ENCODE measurements at regions not wholly inside any gene's neighbourhood (a gene's known extent, or its start where the extent isn't known, plus 50 kb on each side); places are given as distances from the start of the nearest gene placed in this dataset.
A peak's percentile ranks its signal among the peaks of the same experiment; 100 is the strongest.
"Not testable (repeated sequence)": the region's sequence is repeated elsewhere in the genome, so short reads cannot be mapped to it uniquely, and the experiment has no call there.

DNA sequence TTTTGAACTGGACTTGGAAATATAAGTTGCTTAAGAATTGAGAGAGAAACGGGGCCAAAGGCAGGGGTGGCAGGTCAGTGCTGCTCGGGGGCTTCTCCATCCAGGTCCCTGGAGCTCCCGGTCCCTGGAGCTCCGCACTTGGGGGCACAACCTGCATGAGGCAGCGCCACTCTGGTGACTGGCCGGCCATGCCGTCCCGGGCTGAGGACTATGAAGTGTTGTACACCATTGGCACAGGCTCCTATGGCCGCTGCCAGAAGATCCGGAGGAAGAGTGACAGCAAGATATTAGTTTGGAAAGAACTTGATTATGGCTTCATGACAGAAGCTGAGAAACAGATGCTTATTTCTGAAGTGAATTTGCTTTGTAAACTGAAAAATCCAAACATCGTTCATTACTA is 76.9 kb upstream of the POTEG start:
- not testable (repeated sequence) for ATAC-seq, DNase-seq

DNA sequence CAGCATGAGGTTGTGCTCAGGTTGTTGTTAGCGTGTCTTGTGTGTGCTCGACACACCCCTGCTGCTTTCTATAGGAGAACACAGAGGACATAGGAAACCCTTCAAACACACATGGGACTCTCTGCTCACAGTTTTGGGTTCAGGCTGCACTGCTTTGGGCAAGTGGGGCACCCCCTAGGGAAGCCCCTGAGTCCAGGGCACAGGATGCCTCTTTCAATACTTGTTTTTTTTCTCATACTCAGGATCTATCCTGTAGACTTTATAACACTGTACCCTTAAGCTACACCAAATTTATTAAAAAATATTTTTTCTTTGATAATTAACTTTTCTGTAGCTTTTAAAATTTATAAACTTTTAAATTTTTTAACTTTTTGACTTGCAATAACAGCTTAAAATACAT is 55.3 kb upstream of the POTEG start:
- DNase-seq; intact Hi-C loops (cut with DNase I); ATAC-seq: not testable (repeated sequence)

More for the DNA sequence above, 76.9 kb upstream of the POTEG start:
- intact Hi-C loops (cut with DNase I): not testable (repeated sequence)

DNA sequence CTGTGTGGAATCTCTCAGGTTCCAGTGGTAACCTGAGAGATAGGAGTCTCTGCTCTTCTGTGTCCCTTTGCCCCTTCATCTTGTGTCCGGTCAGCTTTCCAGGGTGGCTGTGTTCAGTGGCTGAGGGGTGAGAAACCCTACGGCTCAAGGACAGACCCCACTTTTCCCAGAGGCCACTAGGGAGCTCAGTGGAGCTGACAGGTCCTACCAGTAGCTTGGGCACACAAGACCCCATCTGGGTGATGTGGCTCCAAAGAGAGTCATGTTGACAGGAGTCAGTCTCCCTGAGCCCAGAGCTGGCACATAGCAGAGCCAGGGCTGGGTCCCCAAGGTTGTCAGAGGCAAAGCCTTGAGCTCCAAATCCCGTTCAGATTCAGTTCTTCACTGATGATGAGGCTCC is 54.3 kb upstream of the POTEG start:
- intact Hi-C loops (cut with DNase I); ATAC-seq; DNase-seq: not testable (repeated sequence)

DNA sequence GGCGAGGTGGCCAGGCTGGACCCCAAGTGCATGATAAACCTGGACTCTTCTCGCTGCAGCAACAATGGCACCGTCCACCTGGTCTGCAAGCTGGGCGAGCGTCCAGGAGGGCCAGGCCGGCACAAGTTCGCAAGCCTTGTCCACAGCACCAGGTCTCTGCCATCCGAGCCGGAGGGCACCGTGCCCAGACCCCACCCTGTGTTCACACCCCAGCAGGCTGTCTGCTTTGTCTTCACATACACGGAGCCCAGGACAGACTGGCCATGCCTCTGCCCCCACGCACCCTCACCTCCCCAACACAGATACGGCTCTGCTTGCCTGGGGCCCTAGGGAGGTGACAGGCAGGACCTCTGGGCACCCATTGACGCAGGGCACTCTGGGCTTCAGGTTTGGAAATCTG is 53.5 kb upstream of the POTEG start:
- peak in 1 of 2 donors; percentile 20 for ATAC-seq
- DNase-seq; intact Hi-C loops (cut with DNase I): not testable (repeated sequence)

DNA sequence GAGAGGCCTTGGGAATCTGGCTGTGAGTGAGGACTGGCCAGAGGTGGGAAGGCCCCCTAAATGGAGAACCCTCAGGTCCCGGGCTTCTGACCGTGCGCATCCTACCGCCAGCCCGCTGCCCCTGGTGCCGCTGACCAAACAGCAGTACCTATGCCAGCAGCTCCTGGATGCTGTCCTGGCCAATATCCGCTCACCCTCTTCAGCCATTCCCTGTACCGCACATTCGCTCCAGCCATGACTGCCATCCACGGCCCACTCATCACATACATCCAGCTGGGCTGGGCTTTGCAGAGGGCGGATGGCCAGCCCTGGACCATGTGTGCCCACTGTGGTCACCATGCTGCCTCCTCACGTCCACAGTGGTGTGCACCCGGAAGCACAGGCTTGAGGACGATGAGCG is 53.1 kb upstream of the POTEG start:
- ATAC-seq: peak in 1 of 2 donors; percentile 36
- intact Hi-C loops (cut with DNase I): not testable (repeated sequence)
- peak; percentile 10 for DNase-seq

DNA sequence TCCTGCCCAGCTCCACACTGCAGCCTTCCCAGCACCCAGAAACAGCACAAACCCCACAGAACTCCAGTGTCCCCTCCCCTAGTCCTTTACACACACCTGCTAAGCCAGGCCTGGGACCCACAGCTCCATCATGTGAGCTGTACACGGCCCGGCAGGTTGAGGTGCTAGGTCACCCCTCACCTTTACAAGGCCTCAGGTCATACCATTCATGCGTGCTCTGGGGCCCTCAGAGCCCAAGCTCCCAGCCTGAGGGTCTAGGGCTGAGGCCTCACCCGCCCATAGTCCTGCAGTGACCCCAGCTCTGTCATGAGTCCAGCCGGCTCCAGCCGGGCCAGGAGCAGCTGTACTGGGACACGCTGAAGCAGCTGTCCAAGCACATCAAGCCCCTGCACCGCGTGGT is 51.2 kb upstream of the POTEG start:
- intact Hi-C loops (cut with DNase I): not testable (repeated sequence)
- peak; percentile 8 for DNase-seq
- peak in 1 of 2 donors; percentile 15 for ATAC-seq
